Ovary (tissue), 7 donors: ENCODE measurements at regions not wholly inside any gene's neighbourhood (a gene's known extent, or its start where the extent isn't known, plus 50 kb on each side); places are given as distances from the start of the nearest gene placed in this dataset.

Experiments
- DNase-seq, 5 donors: peaks; one replicate each; pipeline ENCODE4 v3.0.0-alpha.2; 2019 to 2020
- H3K27ac ChIP-seq, 2 donors: fragments of 200-600 bp; one replicate each; pipeline versions ENCODE4 v1.5.1 to v1.8.0; 2019 to 2022
- H3K27me3 ChIP-seq: fragments of 200-600 bp; one replicate; pipeline ENCODE4 v1.8.0; 2022
- H3K36me3 ChIP-seq: fragments of 200-600 bp; sonication (generic); one replicate; pipeline ENCODE4 v1.5.1; 2019
- H3K4me1 ChIP-seq: one replicate; pipeline ENCODE4 v1.8.1; 2013; ENCODE audit warnings: mild to moderate bottlenecking, moderate library complexity; ENCODE audit not compliant: insufficient read depth
- H3K4me3 ChIP-seq: fragments of 200-600 bp; sonication (generic); one replicate; pipeline ENCODE4 v1.5.1; 2017
- H3K9me3 ChIP-seq, 2 donors: fragments of 200-600 bp in 1 of 2; sonication (generic) in 1 of 2; one replicate each; pipeline versions ENCODE4 v1.5.1 to v1.8.1; 2013 to 2019; ENCODE audit warnings: mild to moderate bottlenecking in 1 of 2, moderate library complexity in 1 of 2
- EP300 ChIP-seq: sonication (generic); formaldehyde crosslinking; IDR thresholded peaks from one replicate; pipeline ENCODE4 v1.6.1; 2017; ENCODE audit warnings: antibody characterized with exemption
- POLR2A ChIP-seq: fragments of 450-650 bp; IDR thresholded peaks from one replicate; pipeline ENCODE4 v1.6.1; 2017; ENCODE audit warnings: antibody characterized with exemption, mild to moderate bottlenecking, moderate library complexity
- WGBS, 3 donors: extraction: QIAGEN DNeasy Blood & Tissue Kit in 1 of 3; methylation state at CpG; one replicate each; pipeline versions ENCODE4 v1.1.5 to v1.1.7; 2013 to 2017; 5-methylcytosine and 5-hydroxymethylcytosine counted together
- intact Hi-C, 4 donors: fragments of 100-400 bp; cut with DNase I; formaldehyde crosslinking; loops; one replicate each; pipeline versions ENCODE4 v1.11.0 to v1.15.1; 2022 to 2023
- TF ChIP-seq, protein P1 (sequence below), 3 donors: fragments of 450-650 bp in 2 of 3; fragments of 200-600 bp in 1 of 3; IDR thresholded peaks; one replicate each; pipeline versions ENCODE4 v1.5.1 to v1.8.0; 2016 to 2022; ENCODE audit warnings: antibody characterized with exemption in 3 of 3, mild to moderate bottlenecking in 1 of 3
- donor health status: DM: no; HTN: no; CAD: no; lungs with moderate emphysema.
- donor health status: DM: no; HTN: no; CAD: no.
- donor health status: Bipolar disorder and iron deficiency.
- donor health status: DM: no; HTN: no; CAD: no.
- donor health status: DM: yes; HTN: yes; CAD: no.

DNA sequence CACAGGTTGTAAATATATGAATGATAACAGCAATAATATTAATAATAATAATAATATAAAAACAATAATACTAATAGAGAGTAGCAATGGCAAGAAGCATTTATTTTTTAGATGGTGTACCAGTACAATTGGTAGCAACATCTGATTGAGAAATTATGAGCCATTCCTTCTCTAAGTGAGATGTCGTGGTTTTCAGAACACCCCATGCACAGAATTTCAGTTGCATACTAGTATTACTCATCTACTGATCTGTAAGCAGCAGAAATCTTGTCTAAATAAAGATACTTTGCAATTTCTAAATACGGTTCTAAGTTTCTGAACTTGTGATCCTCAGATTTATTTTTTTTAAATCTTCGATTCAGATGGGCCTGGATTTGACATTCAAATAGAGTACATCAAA is 788.0 kb upstream of the ATXN8OS start:
- Histone ChIP-seq H3K27ac (no peak overlapping the region), H3K4me1 (no peaks in the 10 kb centered on the region), H3K9me3 (no peaks in the 10 kb centered on the region), H3K4me3 (no peak overlapping the region), H3K36me3 (no peaks in the 10 kb centered on the region), H3K27me3 (no peaks in the 10 kb centered on the region)
- DNase-seq, result no peak
- TF ChIP-seq, protein P1, sequence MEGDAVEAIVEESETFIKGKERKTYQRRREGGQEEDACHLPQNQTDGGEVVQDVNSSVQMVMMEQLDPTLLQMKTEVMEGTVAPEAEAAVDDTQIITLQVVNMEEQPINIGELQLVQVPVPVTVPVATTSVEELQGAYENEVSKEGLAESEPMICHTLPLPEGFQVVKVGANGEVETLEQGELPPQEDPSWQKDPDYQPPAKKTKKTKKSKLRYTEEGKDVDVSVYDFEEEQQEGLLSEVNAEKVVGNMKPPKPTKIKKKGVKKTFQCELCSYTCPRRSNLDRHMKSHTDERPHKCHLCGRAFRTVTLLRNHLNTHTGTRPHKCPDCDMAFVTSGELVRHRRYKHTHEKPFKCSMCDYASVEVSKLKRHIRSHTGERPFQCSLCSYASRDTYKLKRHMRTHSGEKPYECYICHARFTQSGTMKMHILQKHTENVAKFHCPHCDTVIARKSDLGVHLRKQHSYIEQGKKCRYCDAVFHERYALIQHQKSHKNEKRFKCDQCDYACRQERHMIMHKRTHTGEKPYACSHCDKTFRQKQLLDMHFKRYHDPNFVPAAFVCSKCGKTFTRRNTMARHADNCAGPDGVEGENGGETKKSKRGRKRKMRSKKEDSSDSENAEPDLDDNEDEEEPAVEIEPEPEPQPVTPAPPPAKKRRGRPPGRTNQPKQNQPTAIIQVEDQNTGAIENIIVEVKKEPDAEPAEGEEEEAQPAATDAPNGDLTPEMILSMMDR (IDR thresholded peaks at IDR 0.05), result no peak
- TF ChIP-seq POLR2A, result no peak
- no peak for TF ChIP-seq EP300
- intact Hi-C loops, result no loop called here
- WGBS, 3 donors, result 84 to 92% (median 89%) methylated on average over 3 of the region's 3 CpGs

GRCh38 chr13:69315039-69315438 is 792.6 kb upstream of the ATXN8OS start:
- no peaks in the 10 kb centered on the region for H3K27me3 ChIP-seq
- TF ChIP-seq, protein P1 (IDR thresholded peaks at IDR 0.05), result no peak
- TF ChIP-seq EP300 (no peak), POLR2A (no peak)
- H3K4me1 ChIP-seq, result no peaks in the 10 kb centered on the region
- H3K9me3 ChIP-seq, result no peaks in the 10 kb centered on the region
- WGBS, 3 donors, result 78 to 82% (median 80%) methylated on average over 3 of the region's 3 CpGs
- intact Hi-C loops, result no loop called here
- H3K4me3 ChIP-seq, result no peak overlapping the region
- H3K36me3 ChIP-seq, result no peaks in the 10 kb centered on the region
- H3K27ac ChIP-seq, result no peak overlapping the region
- no peak for DNase-seq

DNA sequence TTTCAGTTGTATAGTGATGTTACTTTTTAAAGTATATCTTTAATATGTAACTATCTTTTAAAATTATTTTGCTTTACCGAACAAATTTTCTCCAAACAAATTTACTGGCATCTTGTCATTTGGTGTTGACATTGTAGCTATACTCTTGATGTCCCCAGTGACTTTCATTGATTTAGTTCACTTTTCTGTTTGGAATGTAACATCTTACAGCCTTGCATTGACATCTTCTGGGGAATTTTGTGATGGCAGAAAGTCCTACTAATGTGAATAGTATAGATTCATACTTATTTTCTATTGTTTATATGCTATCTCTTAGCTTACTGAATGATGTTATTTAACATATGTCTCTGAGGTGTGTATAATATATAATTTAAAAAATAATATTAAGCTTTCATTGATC is 800.9 kb upstream of the ATXN8OS start:
- no peaks in the 10 kb centered on the region for H3K9me3 ChIP-seq
- WGBS, 3 donors, result 0 to 81% (median 79%) methylated on average over 1 of the region's 1 CpG
- no peak overlapping the region for H3K27ac ChIP-seq
- H3K4me3 ChIP-seq, result no peak overlapping the region
- no peak for DNase-seq
- intact Hi-C loops, result no loop called here
- no peaks in the 10 kb centered on the region for H3K4me1 ChIP-seq
- no peaks in the 10 kb centered on the region for H3K27me3 ChIP-seq
- H3K36me3 ChIP-seq, result no peaks in the 10 kb centered on the region
- TF ChIP-seq, protein P1 (IDR thresholded peaks at IDR 0.05), result no peak
- TF ChIP-seq EP300 (no peak), POLR2A (no peak)

DNA sequence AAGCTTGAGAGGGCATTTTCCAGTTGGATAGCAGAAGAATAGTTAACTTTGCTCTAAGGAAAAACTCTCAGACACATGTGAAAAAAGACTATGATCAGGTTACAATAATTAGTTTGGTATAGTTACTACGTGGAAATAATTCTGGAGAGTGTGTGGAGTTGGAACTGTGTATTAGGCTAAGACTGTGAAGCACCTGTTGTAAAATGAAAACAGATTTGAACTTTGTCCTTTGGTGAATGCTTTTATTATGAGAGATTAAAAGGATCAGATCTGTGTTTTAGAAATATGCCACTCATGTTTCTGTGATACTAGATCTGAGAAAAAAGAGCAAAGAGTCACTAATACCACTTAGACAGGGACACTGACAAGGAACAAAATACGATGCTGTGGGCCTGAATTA is 807.5 kb upstream of the ATXN8OS start:
- 45 to 57% (median 48%) methylated on average over 2 of the region's 2 CpGs for WGBS, 3 donors
- no peaks in the 10 kb centered on the region for H3K36me3 ChIP-seq
- TF ChIP-seq, protein P1 (IDR thresholded peaks at IDR 0.05), result no peak
- TF ChIP-seq EP300 (no peak), POLR2A (no peak)
- no peaks in the 10 kb centered on the region for H3K9me3 ChIP-seq
- no peaks in the 10 kb centered on the region for H3K4me1 ChIP-seq
- intact Hi-C loops, result no loop called here
- no peak overlapping the region for H3K4me3 ChIP-seq
- no peaks in the 10 kb centered on the region for H3K27me3 ChIP-seq
- DNase-seq, result no peak
- no peak overlapping the region for H3K27ac ChIP-seq

- no peak for TF ChIP-seq EP300
- no peak for TF ChIP-seq POLR2A
- TF ChIP-seq, protein P1 (IDR thresholded peaks at IDR 0.05), result no peak
- H3K27ac ChIP-seq, result no peak overlapping the region
- no peaks in the 10 kb centered on the region for H3K4me1 ChIP-seq
- no peak overlapping the region for H3K4me3 ChIP-seq
- intact Hi-C loops, result no loop called here
- WGBS, 3 donors, result 68 to 88% (median 79%) methylated on average over 1 of the region's 1 CpG
- no peaks in the 10 kb centered on the region for H3K36me3 ChIP-seq
- DNase-seq, result no peak
- no peaks in the 10 kb centered on the region for H3K9me3 ChIP-seq
- no peaks in the 10 kb centered on the region for H3K27me3 ChIP-seq
Observed at GRCh38 chr13:69296130-69296529, 811.5 kb upstream of the ATXN8OS start.
